ENCODE measurements at regions not wholly inside any gene's neighbourhood (a gene's known extent, or its start where the extent isn't known, plus 50 kb on each side); places are given as distances from the start of the nearest gene placed in this dataset.
"Not testable (repeated sequence)": the region's sequence is repeated elsewhere in the genome, so short reads cannot be mapped to it uniquely, and the experiment has no call there.

- 58% methylated on average over 1 of the region's 1 CpG for WGBS (ENCODE audit: insufficient coverage)
These were observed 211.8 kb downstream of the SMAD2 start for GRCh38 chr18:47718646-47719045.

GRCh38 chr18:47717257-47717656, 213.2 kb downstream of the SMAD2 start:
- Histone ChIP-seq H3K4me1 (ENCODE audit: control insufficient read depth, insufficient read depth, low read length) (no peaks in the 10 kb centered on the region), H3K27me3 (ENCODE audit: control insufficient read depth, insufficient read depth, low read length) (no peaks in the 10 kb centered on the region), H3K4me3 (ENCODE audit: low read depth, low read length) (no peak overlapping the region), H3K27ac (ENCODE audit: low read depth, low read length) (no peak overlapping the region), H3K9me3 (ENCODE audit: control insufficient read depth, insufficient read depth, low read length) (no peaks in the 10 kb centered on the region), H3K36me3 (ENCODE audit: control insufficient read depth, insufficient read depth, low read length) (no peaks in the 10 kb centered on the region)
- 86% methylated on average over 2 of the region's 3 CpGs for WGBS (ENCODE audit: insufficient coverage)
- DNase-seq (ENCODE audit: low read depth in 4 of 6, low spot score in 6 of 6): no peak

More at GRCh38 chr18:47718646-47719045, 211.8 kb downstream of the SMAD2 start:
- H3K27ac ChIP-seq (ENCODE audit: low read depth, low read length): no peak overlapping the region
- DNase-seq (ENCODE audit: low read depth in 4 of 6, low spot score in 6 of 6): no peak
- H3K4me3 ChIP-seq (ENCODE audit: low read depth, low read length): no peak overlapping the region
- H3K9me3 ChIP-seq (ENCODE audit: control insufficient read depth, insufficient read depth, low read length): no peaks in the 10 kb centered on the region
- no peaks in the 10 kb centered on the region for H3K36me3 ChIP-seq (ENCODE audit: control insufficient read depth, insufficient read depth, low read length)
- no peaks in the 10 kb centered on the region for H3K4me1 ChIP-seq (ENCODE audit: control insufficient read depth, insufficient read depth, low read length)
- H3K27me3 ChIP-seq (ENCODE audit: control insufficient read depth, insufficient read depth, low read length): no peaks in the 10 kb centered on the region

- Histone ChIP-seq H3K9me3 (ENCODE audit: control insufficient read depth, insufficient read depth, low read length) (no peaks in the 10 kb centered on the region), H3K4me1 (ENCODE audit: control insufficient read depth, insufficient read depth, low read length) (no peaks in the 10 kb centered on the region), H3K36me3 (ENCODE audit: control insufficient read depth, insufficient read depth, low read length) (no peaks in the 10 kb centered on the region), H3K27me3 (ENCODE audit: control insufficient read depth, insufficient read depth, low read length) (no peaks in the 10 kb centered on the region), H3K27ac (ENCODE audit: low read depth, low read length) (no peak overlapping the region), H3K4me3 (ENCODE audit: low read depth, low read length) (no peak overlapping the region)
- WGBS (ENCODE audit: insufficient coverage): 21% methylated on average over 2 of the region's 6 CpGs
- no peak for DNase-seq (ENCODE audit: low read depth in 4 of 6, low spot score in 6 of 6)
These were observed 213.8 kb downstream of the SMAD2 start for GRCh38 chr18:47716632-47717185.

- Histone ChIP-seq H3K27me3 (ENCODE audit: control insufficient read depth, insufficient read depth, low read length) (no peaks in the 10 kb centered on the region), H3K4me1 (ENCODE audit: control insufficient read depth, insufficient read depth, low read length) (no peaks in the 10 kb centered on the region), H3K27ac (ENCODE audit: low read depth, low read length) (no peak overlapping the region), H3K36me3 (ENCODE audit: control insufficient read depth, insufficient read depth, low read length) (no peaks in the 10 kb centered on the region), H3K4me3 (ENCODE audit: low read depth, low read length) (no peak overlapping the region), H3K9me3 (ENCODE audit: control insufficient read depth, insufficient read depth, low read length) (no peaks in the 10 kb centered on the region)
- no peak for DNase-seq (ENCODE audit: low read depth in 4 of 6, low spot score in 6 of 6)
- 86% methylated on average over 1 of the region's 2 CpGs for WGBS (ENCODE audit: insufficient coverage)
These were observed 220.0 kb downstream of the SMAD2 start for GRCh38 chr18:47710451-47710850.

GRCh38 chr18:47709556-47709955, 220.9 kb downstream of the SMAD2 start:
- 72% methylated on average over 4 of the region's 4 CpGs for WGBS (ENCODE audit: insufficient coverage)
- Histone ChIP-seq H3K4me3 (ENCODE audit: low read depth, low read length) (no peak overlapping the region), H3K4me1 (ENCODE audit: control insufficient read depth, insufficient read depth, low read length) (no peaks in the 10 kb centered on the region), H3K9me3 (ENCODE audit: control insufficient read depth, insufficient read depth, low read length) (no peaks in the 10 kb centered on the region), H3K36me3 (ENCODE audit: control insufficient read depth, insufficient read depth, low read length) (no peaks in the 10 kb centered on the region), H3K27ac (ENCODE audit: low read depth, low read length) (no peak overlapping the region), H3K27me3 (ENCODE audit: control insufficient read depth, insufficient read depth, low read length) (no peaks in the 10 kb centered on the region)
- DNase-seq (ENCODE audit: low read depth in 4 of 6, low spot score in 6 of 6): no peak

- no peaks in the 10 kb centered on the region for H3K36me3 ChIP-seq (ENCODE audit: control insufficient read depth, insufficient read depth, low read length)
- no peaks in the 10 kb centered on the region for H3K4me1 ChIP-seq (ENCODE audit: control insufficient read depth, insufficient read depth, low read length)
- peak in 1 of 6 donors; percentile 77 for DNase-seq (ENCODE audit: low read depth in 4 of 6, low spot score in 6 of 6)
- H3K27me3 ChIP-seq (ENCODE audit: control insufficient read depth, insufficient read depth, low read length): no peaks in the 10 kb centered on the region
- no peak overlapping the region for H3K4me3 ChIP-seq (ENCODE audit: low read depth, low read length)
- no peaks in the 10 kb centered on the region for H3K9me3 ChIP-seq (ENCODE audit: control insufficient read depth, insufficient read depth, low read length)
- no peak overlapping the region for H3K27ac ChIP-seq (ENCODE audit: low read depth, low read length)
- no CpG with 5 or more reads among the region's 3 CpGs for WGBS (ENCODE audit: insufficient coverage)
These were observed 222.3 kb downstream of the SMAD2 start for GRCh38 chr18:47708206-47708605.

GRCh38 chr18:47701134-47701533, 229.3 kb downstream of the SMAD2 start:
- 78% methylated on average over 6 of the region's 6 CpGs for WGBS (ENCODE audit: insufficient coverage)

GRCh38 chr18:47696870-47697269, 233.6 kb downstream of the SMAD2 start:
- no peak for DNase-seq (ENCODE audit: low read depth in 4 of 6, low spot score in 6 of 6)
- H3K4me3 ChIP-seq (ENCODE audit: low read depth, low read length): no peak overlapping the region
- H3K9me3 ChIP-seq (ENCODE audit: control insufficient read depth, insufficient read depth, low read length): no peaks in the 10 kb centered on the region
- 92% methylated on average over 8 of the region's 9 CpGs for WGBS (ENCODE audit: insufficient coverage)
- H3K36me3 ChIP-seq (ENCODE audit: control insufficient read depth, insufficient read depth, low read length): no peaks in the 10 kb centered on the region
- no peak overlapping the region for H3K27ac ChIP-seq (ENCODE audit: low read depth, low read length)
- no peaks in the 10 kb centered on the region for H3K4me1 ChIP-seq (ENCODE audit: control insufficient read depth, insufficient read depth, low read length)
- H3K27me3 ChIP-seq (ENCODE audit: control insufficient read depth, insufficient read depth, low read length): no peaks in the 10 kb centered on the region

More at GRCh38 chr18:47701134-47701533, 229.3 kb downstream of the SMAD2 start:
- DNase-seq (ENCODE audit: low read depth in 4 of 6, low spot score in 6 of 6): peak in 1 of 6 donors; percentile 28
- Histone ChIP-seq H3K9me3 (ENCODE audit: control insufficient read depth, insufficient read depth, low read length) (no peaks in the 10 kb centered on the region), H3K27ac (ENCODE audit: low read depth, low read length) (no peak overlapping the region), H3K4me1 (ENCODE audit: control insufficient read depth, insufficient read depth, low read length) (no peaks in the 10 kb centered on the region), H3K4me3 (ENCODE audit: low read depth, low read length) (no peak overlapping the region), H3K27me3 (ENCODE audit: control insufficient read depth, insufficient read depth, low read length) (no peaks in the 10 kb centered on the region), H3K36me3 (ENCODE audit: control insufficient read depth, insufficient read depth, low read length) (no peaks in the 10 kb centered on the region)

GRCh38 chr18:47691611-47692010, 238.8 kb downstream of the SMAD2 start:
- 94% methylated on average over 3 of the region's 4 CpGs for WGBS (ENCODE audit: insufficient coverage)
- Histone ChIP-seq H3K9me3 (ENCODE audit: control insufficient read depth, insufficient read depth, low read length) (no peaks in the 10 kb centered on the region), H3K4me1 (ENCODE audit: control insufficient read depth, insufficient read depth, low read length) (peaks cover 5% of the 10 kb centered on the region), H3K36me3 (ENCODE audit: control insufficient read depth, insufficient read depth, low read length) (no peaks in the 10 kb centered on the region), H3K27ac (ENCODE audit: low read depth, low read length) (no peak overlapping the region), H3K27me3 (ENCODE audit: control insufficient read depth, insufficient read depth, low read length) (no peaks in the 10 kb centered on the region), H3K4me3 (ENCODE audit: low read depth, low read length) (no peak overlapping the region)
- DNase-seq (ENCODE audit: low read depth in 4 of 6, low spot score in 6 of 6): no peak

GRCh38 chr18:47690778-47691177, 239.7 kb downstream of the SMAD2 start:
- not testable (repeated sequence) for H3K27ac ChIP-seq (ENCODE audit: low read depth, low read length); DNase-seq (ENCODE audit: low read depth in 4 of 6, low spot score in 6 of 6); H3K9me3 ChIP-seq (ENCODE audit: control insufficient read depth, insufficient read depth, low read length); H3K27me3 ChIP-seq (ENCODE audit: control insufficient read depth, insufficient read depth, low read length); H3K36me3 ChIP-seq (ENCODE audit: control insufficient read depth, insufficient read depth, low read length); H3K4me1 ChIP-seq (ENCODE audit: control insufficient read depth, insufficient read depth, low read length); H3K4me3 ChIP-seq (ENCODE audit: low read depth, low read length)
- WGBS (ENCODE audit: insufficient coverage): no CpG with 5 or more reads among the region's 3 CpGs

Data from spinal cord (tissue), 9 donors.